ENCODE measurements at regions not wholly inside any gene's neighbourhood (a gene's known extent, or its start where the extent isn't known, plus 50 kb on each side); places are given as distances from the start of the nearest gene placed in this dataset.

GRCh38 chr10:4651404-4652037, 174.5 kb upstream of the AKR1E2 start:
- POLR2A ChIA-PET (ENCODE audit: low non-redundant PET): no interaction called here
- TF ChIP-seq CTCF (conservative IDR thresholded peaks at IDR 0.05; ENCODE audit: low read depth): no peak
- CTCF ChIA-PET: no interaction called here
- H3K27ac ChIP-seq: no peak overlapping the region
- DNase-seq (ENCODE audit: low spot score): peak; percentile 31

- ChIA-PET POLR2A (ENCODE audit: low non-redundant PET) (no interaction called here), CTCF (no interaction called here)
- no peak overlapping the region for H3K27ac ChIP-seq
- no peak for TF ChIP-seq CTCF (conservative IDR thresholded peaks at IDR 0.05; ENCODE audit: low read depth)
- DNase-seq (ENCODE audit: low spot score): no peak
These were observed 175.4 kb upstream of the AKR1E2 start for GRCh38 chr10:4650582-4650981.

- POLR2A ChIA-PET (ENCODE audit: low non-redundant PET): no interaction called here
- H3K27ac ChIP-seq: no peak overlapping the region
- no peak for DNase-seq (ENCODE audit: low spot score)
- CTCF ChIA-PET: no interaction called here
- TF ChIP-seq CTCF (conservative IDR thresholded peaks at IDR 0.05; ENCODE audit: low read depth): no peak
These were observed 176.0 kb upstream of the AKR1E2 start for GRCh38 chr10:4649886-4650508.

- TF ChIP-seq CTCF (conservative IDR thresholded peaks at IDR 0.05; ENCODE audit: low read depth): no peak
- H3K27ac ChIP-seq: no peak overlapping the region
- no peak for DNase-seq (ENCODE audit: low spot score)
- ChIA-PET CTCF (interaction anchor here (0.6 kb wide), 1 partner anchor 74 kb away, joined by 3 read pairs; no protein-coding TSS in a partner anchor), POLR2A (ENCODE audit: low non-redundant PET) (no interaction called here)
These were observed 176.5 kb upstream of the AKR1E2 start for GRCh38 chr10:4649471-4649870.

GRCh38 chr10:4648999-4649398, 177.0 kb upstream of the AKR1E2 start:
- POLR2A ChIA-PET (ENCODE audit: low non-redundant PET): no interaction called here
- H3K27ac ChIP-seq: no peak overlapping the region
- DNase-seq (ENCODE audit: low spot score): no peak
- TF ChIP-seq CTCF (conservative IDR thresholded peaks at IDR 0.05; ENCODE audit: low read depth): no peak
- CTCF ChIA-PET: interaction anchor here (0.6 to 0.7 kb wide), 2 partner anchors 74 to 447 kb away, joined by 3 to 4 read pairs; no protein-coding TSS in a partner anchor

- DNase-seq (ENCODE audit: low spot score): no peak
- POLR2A ChIA-PET (ENCODE audit: low non-redundant PET): no interaction called here
- H3K27ac ChIP-seq: no peak overlapping the region
- no peak for TF ChIP-seq CTCF (conservative IDR thresholded peaks at IDR 0.05; ENCODE audit: low read depth)
- CTCF ChIA-PET: interaction anchor here (0.6 kb wide), 1 partner anchor 10 kb away, joined by 3 read pairs; no protein-coding TSS in a partner anchor
These were observed 178.8 kb upstream of the AKR1E2 start for GRCh38 chr10:4647109-4647785.

All from RWPE1 (cell line).